Thyroid gland (tissue), 4 donors: ENCODE measurements at regions not wholly inside any gene's neighbourhood (a gene's known extent, or its start where the extent isn't known, plus 50 kb on each side); places are given as distances from the start of the nearest gene placed in this dataset.

Experiments
- POLR2A ChIP-seq, 2 donors: fragments of 450-650 bp; IDR thresholded peaks; one replicate each; pipeline ENCODE4 v1.6.1; 2017; ENCODE audit warnings: antibody characterized with exemption in 2 of 2, mild to moderate bottlenecking in 2 of 2, moderate library complexity in 1 of 2
- TF ChIP-seq, protein P1 (sequence below), 6 experiments: fragments of 200-600 bp in 3 of 6; fragments of 450-650 bp in 3 of 6; sonication (generic) in 3 of 6; IDR thresholded peaks; one replicate each; pipeline ENCODE4 v1.5.1; 2016 to 2019; ENCODE audit warnings: antibody characterized with exemption in 6 of 6, mild to moderate bottlenecking in 2 of 6, inconsistent platforms in 1 of 6, moderate library complexity in 1 of 6

GRCh38 chr16:5442054-5442453 is 344.5 kb upstream of the EEF2KMT start:
- TF ChIP-seq, protein P1, sequence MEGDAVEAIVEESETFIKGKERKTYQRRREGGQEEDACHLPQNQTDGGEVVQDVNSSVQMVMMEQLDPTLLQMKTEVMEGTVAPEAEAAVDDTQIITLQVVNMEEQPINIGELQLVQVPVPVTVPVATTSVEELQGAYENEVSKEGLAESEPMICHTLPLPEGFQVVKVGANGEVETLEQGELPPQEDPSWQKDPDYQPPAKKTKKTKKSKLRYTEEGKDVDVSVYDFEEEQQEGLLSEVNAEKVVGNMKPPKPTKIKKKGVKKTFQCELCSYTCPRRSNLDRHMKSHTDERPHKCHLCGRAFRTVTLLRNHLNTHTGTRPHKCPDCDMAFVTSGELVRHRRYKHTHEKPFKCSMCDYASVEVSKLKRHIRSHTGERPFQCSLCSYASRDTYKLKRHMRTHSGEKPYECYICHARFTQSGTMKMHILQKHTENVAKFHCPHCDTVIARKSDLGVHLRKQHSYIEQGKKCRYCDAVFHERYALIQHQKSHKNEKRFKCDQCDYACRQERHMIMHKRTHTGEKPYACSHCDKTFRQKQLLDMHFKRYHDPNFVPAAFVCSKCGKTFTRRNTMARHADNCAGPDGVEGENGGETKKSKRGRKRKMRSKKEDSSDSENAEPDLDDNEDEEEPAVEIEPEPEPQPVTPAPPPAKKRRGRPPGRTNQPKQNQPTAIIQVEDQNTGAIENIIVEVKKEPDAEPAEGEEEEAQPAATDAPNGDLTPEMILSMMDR (IDR thresholded peaks at IDR 0.05) = no peak
- TF ChIP-seq POLR2A (IDR thresholded peaks at IDR 0.05) = no peak
